ENCODE measurements at regions not wholly inside any gene's neighbourhood (a gene's known extent, or its start where the extent isn't known, plus 50 kb on each side); places are given as distances from the start of the nearest gene placed in this dataset.

GRCh38 chr5:128881502-128882018, 83.7 kb upstream of the SLC27A6 start:
- Histone ChIP-seq H3K4me2 (ENCODE audit: low read depth, low read length) (no peak overlapping the region), H2AK9ac (replicated peaks; ENCODE audit: low read depth, low read length, poor library complexity) (no peak overlapping the region), H3K27ac (ENCODE audit: insufficient read depth, low read length) (no peak overlapping the region), H4K91ac (ENCODE audit: insufficient read depth, low read depth, low read length) (no peak overlapping the region), H3K14ac (replicated peaks; ENCODE audit: low read depth, low read length) (no peak overlapping the region), H4K8ac (ENCODE audit: low read depth in 2 of 2, low read length in 2 of 2) (no peak overlapping the region), H3K18ac (ENCODE audit: low read depth, low read length) (no peak overlapping the region), H2BK120ac (ENCODE audit: low read depth, low read length) (no peak overlapping the region), H2AFZ (replicated peaks; ENCODE audit: low read length, poor library complexity) (no peak overlapping the region), H3K79me1 (ENCODE audit: low read depth in 1 of 2, low read length in 2 of 2) (no peaks in the 10 kb centered on the region), H3K36me3 (ENCODE audit: control insufficient read depth, insufficient read depth, low read length) (no peaks in the 10 kb centered on the region), H4K20me1 (ENCODE audit: insufficient read depth, low read length) (no peaks in the 10 kb centered on the region), H3K56ac (ENCODE audit: extremely low read depth, insufficient read depth, low read length) (no peak overlapping the region), H2BK15ac (ENCODE audit: low read depth, low read length) (no peak overlapping the region), H3K9me1 (ENCODE audit: insufficient read depth, low read length) (no peaks in the 10 kb centered on the region), H3K9ac (ENCODE audit: low read depth, low read length) (no peak overlapping the region), H2AK5ac (ENCODE audit: low read depth, low read length) (no peak overlapping the region), H3K23ac (ENCODE audit: low read depth, low read length) (no peak overlapping the region), H3K9me3 (ENCODE audit: control insufficient read depth, insufficient read depth, low read length) (no peaks in the 10 kb centered on the region), H3K4me3 (ENCODE audit: insufficient read depth, low read depth, low read length) (no peak overlapping the region), H2BK20ac (ENCODE audit: low read depth, low read length) (no peak overlapping the region), H3K4ac (ENCODE audit: low read depth, low read length) (no peak overlapping the region), H4K5ac (ENCODE audit: low read depth, low read length) (no peak overlapping the region), H3K27me3 (ENCODE audit: control insufficient read depth, insufficient read depth, low read length) (no peaks in the 10 kb centered on the region), H2BK5ac (ENCODE audit: low read depth, low read length, poor library complexity, severe bottlenecking) (no peak overlapping the region), H3K4me1 (ENCODE audit: control insufficient read depth, insufficient read depth, low read length) (no peaks in the 10 kb centered on the region)
- no peak for ATAC-seq (ENCODE audit: low read depth)
- WGBS, 2 experiments (ENCODE audit: extremely low coverage in 2 of 2, insufficient read length in 1 of 2) = no CpG with 5 or more reads among the region's 4 CpGs
- intact Hi-C loops (cut with micrococcal nuclease) = no loop called here
- in situ Hi-C loops (cut with MboI; ENCODE audit: low sequenced_read_pairs) = no loop called here
- TF ChIP-seq USF2 (IDR thresholded peaks at IDR 0.05; ENCODE audit: low read depth, low read length) (no peak), FOS (IDR thresholded peaks at IDR 0.05; ENCODE audit: low read depth, low read length) (no peak), BHLHE40 (IDR thresholded peaks at IDR 0.05; ENCODE audit: low read depth, low read length) (no peak), POLR2A (IDR thresholded peaks at IDR 0.05; ENCODE audit: low read depth, low read length) (no peak), CHD1 (IDR thresholded peaks at IDR 0.05; ENCODE audit: low read depth, low read length) (no peak), RFX5 (IDR thresholded peaks at IDR 0.05; ENCODE audit: low read depth, low read length) (no peak), RCOR1 (IDR thresholded peaks at IDR 0.05; ENCODE audit: insufficient replicate concordance, low read length) (no peak), MXI1 (IDR thresholded peaks at IDR 0.05; ENCODE audit: borderline replicate concordance, low read depth, low read length) (no peak), MAZ (IDR thresholded peaks at IDR 0.05; ENCODE audit: borderline replicate concordance, low read depth, low read length) (no peak), NFE2L2 (IDR thresholded peaks at IDR 0.05; ENCODE audit: low read depth, low read length) (no peak), MAFK (IDR thresholded peaks at IDR 0.05; ENCODE audit: low read depth, low read length) (no peak)
- TF ChIP-seq, protein P1, sequence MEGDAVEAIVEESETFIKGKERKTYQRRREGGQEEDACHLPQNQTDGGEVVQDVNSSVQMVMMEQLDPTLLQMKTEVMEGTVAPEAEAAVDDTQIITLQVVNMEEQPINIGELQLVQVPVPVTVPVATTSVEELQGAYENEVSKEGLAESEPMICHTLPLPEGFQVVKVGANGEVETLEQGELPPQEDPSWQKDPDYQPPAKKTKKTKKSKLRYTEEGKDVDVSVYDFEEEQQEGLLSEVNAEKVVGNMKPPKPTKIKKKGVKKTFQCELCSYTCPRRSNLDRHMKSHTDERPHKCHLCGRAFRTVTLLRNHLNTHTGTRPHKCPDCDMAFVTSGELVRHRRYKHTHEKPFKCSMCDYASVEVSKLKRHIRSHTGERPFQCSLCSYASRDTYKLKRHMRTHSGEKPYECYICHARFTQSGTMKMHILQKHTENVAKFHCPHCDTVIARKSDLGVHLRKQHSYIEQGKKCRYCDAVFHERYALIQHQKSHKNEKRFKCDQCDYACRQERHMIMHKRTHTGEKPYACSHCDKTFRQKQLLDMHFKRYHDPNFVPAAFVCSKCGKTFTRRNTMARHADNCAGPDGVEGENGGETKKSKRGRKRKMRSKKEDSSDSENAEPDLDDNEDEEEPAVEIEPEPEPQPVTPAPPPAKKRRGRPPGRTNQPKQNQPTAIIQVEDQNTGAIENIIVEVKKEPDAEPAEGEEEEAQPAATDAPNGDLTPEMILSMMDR (conservative IDR thresholded peaks at IDR 0.05; ENCODE audit: low read depth, low read length) = no peak
- no TSS peak for BruUV-seq (replicated peaks)
- CTCF ChIA-PET = interaction anchor here (1.3 kb wide), 1 partner anchor 24 kb away, joined by 5 read pairs; no protein-coding TSS in a partner anchor
- dilution Hi-C loops (cut with HindIII; ENCODE audit: low sequenced_read_pairs, unreplicated experiment) = no loop called here
- DNase-seq = no peak
- POLR2A ChIA-PET (ENCODE audit: unreplicated experiment) = no interaction called here
